ENCODE measurements at regions not wholly inside any gene's neighbourhood (a gene's known extent, or its start where the extent isn't known, plus 50 kb on each side); places are given as distances from the start of the nearest gene placed in this dataset.

DNA sequence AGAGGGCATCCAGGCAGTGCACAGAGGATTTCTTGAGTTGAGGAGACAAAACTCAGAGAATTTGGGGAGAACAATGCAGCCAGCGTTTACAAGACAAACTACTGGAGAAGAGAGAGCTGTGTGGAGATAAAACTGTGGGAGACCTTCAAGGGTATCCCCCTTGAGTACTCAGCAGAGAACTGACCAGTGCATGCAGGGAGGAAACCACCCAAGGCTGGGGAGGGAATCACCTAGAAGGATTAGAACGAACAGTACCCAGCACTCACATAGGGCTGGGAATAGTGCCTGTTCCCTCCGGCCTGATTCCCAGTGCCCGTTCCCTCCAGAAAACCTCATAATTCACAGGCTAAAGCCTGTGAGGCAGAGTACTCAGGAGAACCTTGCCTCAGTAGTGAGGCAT, 61.9 kb upstream of the YPEL5 start:
- no peak for TF ChIP-seq GATA3 (IDR thresholded peaks at IDR 0.05; ENCODE audit: low read depth, low read length)
- TF ChIP-seq GATA2 (IDR thresholded peaks at IDR 0.05; ENCODE audit: low read depth, low read length), result no peak

DNA sequence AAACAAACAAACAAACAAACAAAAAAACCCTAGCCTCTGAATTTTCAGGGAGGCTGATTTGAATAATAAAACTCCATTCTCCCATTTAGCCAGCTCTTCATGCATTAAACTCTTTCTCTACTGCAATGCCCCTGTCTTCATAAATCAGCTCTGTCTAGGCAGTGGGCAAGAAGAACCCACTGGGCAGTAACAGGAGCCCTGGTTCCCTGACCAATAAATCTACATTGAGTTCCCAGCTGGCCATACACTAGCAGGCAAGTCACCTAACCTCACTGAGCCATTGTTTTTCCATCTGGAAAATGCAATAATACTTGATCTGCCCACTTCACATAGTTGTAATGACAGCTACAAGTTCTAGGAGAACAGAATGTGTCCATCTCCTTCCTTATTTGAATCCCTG, 57.6 kb upstream of the YPEL5 start:
- TF ChIP-seq GATA3 (IDR thresholded peaks at IDR 0.05; ENCODE audit: low read depth, low read length) (no peak), GATA2 (IDR thresholded peaks at IDR 0.05; ENCODE audit: low read depth, low read length) (no peak)

DNA sequence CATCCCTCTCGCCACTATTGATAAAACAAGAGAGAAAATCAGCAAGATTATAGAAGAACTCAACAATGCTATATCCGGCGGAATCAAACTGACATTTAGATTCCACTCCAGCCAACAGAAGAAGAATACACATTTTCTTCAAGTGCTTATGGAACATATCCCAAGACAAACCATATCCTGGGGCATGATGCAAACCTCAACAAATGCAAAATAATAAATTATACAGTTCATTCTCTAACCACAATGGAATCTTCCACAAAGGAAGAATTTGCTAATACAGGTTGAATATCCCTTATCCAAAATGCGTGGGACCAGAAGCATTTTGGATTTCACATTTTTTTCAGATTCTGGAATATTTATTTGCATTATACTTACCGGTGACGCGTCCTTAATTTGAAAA, 51.4 kb upstream of the YPEL5 start:
- TF ChIP-seq GATA3 (IDR thresholded peaks at IDR 0.05; ENCODE audit: low read depth, low read length), result no peak
- no peak for TF ChIP-seq GATA2 (IDR thresholded peaks at IDR 0.05; ENCODE audit: low read depth, low read length)

- TF ChIP-seq GATA3 (IDR thresholded peaks at IDR 0.05; ENCODE audit: low read depth, low read length) (no peak), GATA2 (IDR thresholded peaks at IDR 0.05; ENCODE audit: low read depth, low read length) (no peak)
Measured at GRCh38 chr2:30096451-30096850, 50.4 kb upstream of the YPEL5 start.

All from SH-SY5Y (cell line).